ENCODE measurements at regions not wholly inside any gene's neighbourhood (a gene's known extent, or its start where the extent isn't known, plus 50 kb on each side); places are given as distances from the start of the nearest gene placed in this dataset.

- no peak for TF ChIP-seq REST (IDR thresholded peaks at IDR 0.05; ENCODE audit: low read depth)
- TF ChIP-seq EZH2 (IDR thresholded peaks at IDR 0.05), result no peak
- TF ChIP-seq JUND (IDR thresholded peaks at IDR 0.05), result no peak
Measured at GRCh38 chr4:176498617-176499256, 179.0 kb downstream of the SPCS3 start (continued).

GRCh38 chr4:176499518-176499917 lies 179.8 kb downstream of the SPCS3 start:
- DNase-seq (ENCODE audit: low read depth, low spot score), result no peak
- POLR2A ChIA-PET, result no interaction called here

More at GRCh38 chr4:176499518-176499917, 179.8 kb downstream of the SPCS3 start:
- TF ChIP-seq ZBTB33 (IDR thresholded peaks at IDR 0.05; ENCODE audit: extremely low read depth, insufficient replicate concordance, low read length) (no peak), FOSL1 (IDR thresholded peaks at IDR 0.05; ENCODE audit: low read depth) (peak; percentile 33; the same call in 1 of the 2 replicates), JUND (IDR thresholded peaks at IDR 0.05) (0 out of 2 replicates have a peak, but pooled peaks have one; percentile 8), ZFX (IDR thresholded peaks at IDR 0.05) (no peak), ATF3 (IDR thresholded peaks at IDR 0.05) (no peak)
- no peaks in the 10 kb centered on the region for H3K27me3 ChIP-seq (ENCODE audit: insufficient read depth, low read length)
- peaks cover 4 to 5% of the 10 kb centered on the region in 2 experiments; a peak in 2 of 4 replicates for H3K4me1 ChIP-seq (ENCODE audit: control insufficient read depth in 1 of 2, insufficient read depth in 2 of 2, low read length in 2 of 2)
- H4K20me1 ChIP-seq (ENCODE audit: insufficient read depth), result no peaks in the 10 kb centered on the region
- no TSS peak for BruUV-seq (replicated peaks)
- ATAC-seq, result no peak
- no peaks in the 10 kb centered on the region for H3K9me2 ChIP-seq (ENCODE audit: insufficient read depth)
- H3K9ac ChIP-seq (ENCODE audit: low read length), result no peak overlapping the region
- H3K36me3 ChIP-seq (ENCODE audit: control insufficient read depth in 1 of 2, insufficient read depth in 2 of 2, low read length in 2 of 2), result no peaks in the 10 kb centered on the region
- RAD21 ChIA-PET (ENCODE audit: low non-redundant PET in 1 of 2, low total read pairs in 2 of 2, uncharacterized antibody in 2 of 2, unreplicated experiment in 2 of 2), result no interaction called here
- peak overlapping the region; percentile 36; the same call in 1 of the 2 replicates for H3K4me2 ChIP-seq (ENCODE audit: low read length)
- no peaks in the 10 kb centered on the region for H3K9me3 ChIP-seq (ENCODE audit: control insufficient read depth in 1 of 2, insufficient read depth in 1 of 2, low read depth in 1 of 2, low read length in 2 of 2)
- CTCF ChIA-PET, result no interaction called here
- intact Hi-C loops (cut with micrococcal nuclease), result no loop called here
- no peaks in the 10 kb centered on the region for H3K79me2 ChIP-seq (ENCODE audit: insufficient read depth, low read length)
- no peak overlapping the region for H2AFZ ChIP-seq (ENCODE audit: low read depth, low read length, poor library complexity, severe bottlenecking)
- no peak overlapping the region for H3K4me3 ChIP-seq (replicated peaks in 1 of 2; ENCODE audit: low read depth in 1 of 2, low read length in 2 of 2)
- no peak overlapping the region for H3K27ac ChIP-seq (ENCODE audit: low read depth, low read length)
